Osteocyte (in vitro differentiated cells): ENCODE measurements at regions not wholly inside any gene's neighbourhood (a gene's known extent, or its start where the extent isn't known, plus 50 kb on each side); places are given as distances from the start of the nearest gene placed in this dataset.

Experiments used
- DNase-seq: peaks from one replicate; pipeline ENCODE4 v3.0.0; 2021; ENCODE audit warnings: mixed read lengths; ENCODE audit not compliant: unreplicated experiment; ENCODE audit errors: extremely low spot score
- H3K27ac Mint-ChIP-seq: one replicate; pipeline ENCODE4 v1.8.0; 2021; ENCODE audit warnings: mild to moderate bottlenecking, mixed read lengths; ENCODE audit not compliant: unreplicated experiment
- H3K27me3 Mint-ChIP-seq: one replicate; pipeline ENCODE4 v1.8.0; 2021; ENCODE audit warnings: mixed read lengths; ENCODE audit not compliant: unreplicated experiment
- H3K36me3 Mint-ChIP-seq: one replicate; pipeline ENCODE4 v1.8.0; 2021; ENCODE audit warnings: mixed read lengths; ENCODE audit not compliant: unreplicated experiment
- H3K4me1 Mint-ChIP-seq: one replicate; pipeline ENCODE4 v1.8.0; 2021; ENCODE audit warnings: mixed read lengths; ENCODE audit not compliant: unreplicated experiment
- H3K4me3 Mint-ChIP-seq: one replicate; pipeline ENCODE4 v1.8.0; 2021; ENCODE audit warnings: mild to moderate bottlenecking, moderate library complexity, mixed read lengths; ENCODE audit not compliant: unreplicated experiment
- H3K9me3 Mint-ChIP-seq: one replicate; pipeline ENCODE4 v1.8.0; 2021; ENCODE audit warnings: mixed read lengths; ENCODE audit not compliant: unreplicated experiment
- CTCF ChIP-seq: fragments of 200-600 bp; sonication (generic); IDR thresholded peaks from 2 replicates; pipeline ENCODE4 v1.5.0; 2021; ENCODE audit warnings: antibody characterized with exemption, mild to moderate bottlenecking, moderate library complexity

GRCh38 chr1:36743286-36744005 is 260.7 kb upstream of the CSF3R start:
- no peaks in the 10 kb centered on the region for H3K36me3 Mint-ChIP-seq
- DNase-seq: no peak
- H3K4me1 Mint-ChIP-seq: no peaks in the 10 kb centered on the region
- H3K27me3 Mint-ChIP-seq: peaks cover 4% of the 10 kb centered on the region
- no peak overlapping the region for H3K4me3 Mint-ChIP-seq
- peaks cover 3% of the 10 kb centered on the region for H3K9me3 Mint-ChIP-seq
- TF ChIP-seq CTCF: no peak
- no peak overlapping the region for H3K27ac Mint-ChIP-seq

GRCh38 chr1:36741066-36741465 is 258.4 kb upstream of the CSF3R start:
- Mint-ChIP-seq H3K27me3 (no peaks in the 10 kb centered on the region), H3K36me3 (no peaks in the 10 kb centered on the region), H3K9me3 (peaks cover 3% of the 10 kb centered on the region), H3K4me1 (no peaks in the 10 kb centered on the region), H3K4me3 (no peak overlapping the region), H3K27ac (no peak overlapping the region)
- DNase-seq: no peak
- no peak for TF ChIP-seq CTCF

- peaks cover 3% of the 10 kb centered on the region for H3K9me3 Mint-ChIP-seq
- no peaks in the 10 kb centered on the region for H3K4me1 Mint-ChIP-seq
- H3K36me3 Mint-ChIP-seq: no peaks in the 10 kb centered on the region
- no peak overlapping the region for H3K27ac Mint-ChIP-seq
- no peak overlapping the region for H3K4me3 Mint-ChIP-seq
- no peaks in the 10 kb centered on the region for H3K27me3 Mint-ChIP-seq
- TF ChIP-seq CTCF: no peak
- no peak for DNase-seq
These were observed 257.7 kb upstream of the CSF3R start for GRCh38 chr1:36740446-36740845.

GRCh38 chr1:36739703-36740289 is 257.1 kb upstream of the CSF3R start:
- Mint-ChIP-seq H3K27me3 (no peaks in the 10 kb centered on the region), H3K4me1 (no peaks in the 10 kb centered on the region), H3K36me3 (no peaks in the 10 kb centered on the region), H3K27ac (no peak overlapping the region), H3K4me3 (no peak overlapping the region), H3K9me3 (peaks cover 3% of the 10 kb centered on the region)
- DNase-seq: no peak
- TF ChIP-seq CTCF: no peak

- no peak for DNase-seq
- Mint-ChIP-seq H3K36me3 (no peaks in the 10 kb centered on the region), H3K9me3 (peaks cover 3% of the 10 kb centered on the region), H3K4me3 (no peak overlapping the region), H3K27me3 (no peaks in the 10 kb centered on the region), H3K4me1 (no peaks in the 10 kb centered on the region), H3K27ac (no peak overlapping the region)
- TF ChIP-seq CTCF: no peak
These were observed 255.5 kb upstream of the CSF3R start for GRCh38 chr1:36738245-36738644.
